ENCODE measurements at regions not wholly inside any gene's neighbourhood (a gene's known extent, or its start where the extent isn't known, plus 50 kb on each side); places are given as distances from the start of the nearest gene placed in this dataset.
"Not testable (repeated sequence)": the region's sequence is repeated elsewhere in the genome, so short reads cannot be mapped to it uniquely, and the experiment has no call there.

- TF ChIP-seq CTCF (conservative IDR thresholded peaks at IDR 0.05; ENCODE audit: low read depth, low read length) (no peak), EZH2 (IDR thresholded peaks at IDR 0.05; ENCODE audit: borderline replicate concordance, low read depth, low read length, poor library complexity, severe bottlenecking) (no peak)
- no peaks in the 10 kb centered on the region for H3K36me3 ChIP-seq (ENCODE audit: insufficient read depth, low read length, poor library complexity, severe bottlenecking)
- ChIA-PET CTCF (no interaction called here), POLR2A (ENCODE audit: low non-redundant PET) (no interaction called here)
- no peaks in the 10 kb centered on the region for H3K9me3 ChIP-seq (ENCODE audit: low read depth, low read length, poor library complexity, severe bottlenecking)
- H3K4me3 ChIP-seq (ENCODE audit: low read depth, low read length, poor library complexity, severe bottlenecking): no peak overlapping the region
- H3K27me3 ChIP-seq (replicated peaks; ENCODE audit: insufficient read depth, low read depth, low read length, poor library complexity): no peaks in the 10 kb centered on the region
- BruUV-seq (replicated peaks): no TSS peak
- intact Hi-C loops (cut with micrococcal nuclease; ENCODE audit: unreplicated experiment): no loop called here
- no peak for DNase-seq (ENCODE audit: low spot score)
- H3K4me1 ChIP-seq (ENCODE audit: insufficient read depth, low read length, poor library complexity, severe bottlenecking): no peaks in the 10 kb centered on the region
- no peak overlapping the region for H3K27ac ChIP-seq (ENCODE audit: low read depth, low read length, poor library complexity, severe bottlenecking)
Measured at GRCh38 chr3:63739474-63739873, 79.6 kb upstream of the C3orf49 start.

GRCh38 chr3:63740116-63740515 is 79.0 kb upstream of the C3orf49 start:
- no peaks in the 10 kb centered on the region for H3K36me3 ChIP-seq (ENCODE audit: insufficient read depth, low read length, poor library complexity, severe bottlenecking)
- intact Hi-C loops (cut with micrococcal nuclease; ENCODE audit: unreplicated experiment): no loop called here
- BruUV-seq (replicated peaks): no TSS peak

GRCh38 chr3:63744693-63745092 is 74.4 kb upstream of the C3orf49 start:
- H3K27ac ChIP-seq (ENCODE audit: low read depth, low read length, poor library complexity, severe bottlenecking); CTCF ChIA-PET; H3K27me3 ChIP-seq (replicated peaks; ENCODE audit: insufficient read depth, low read depth, low read length, poor library complexity); H3K36me3 ChIP-seq (ENCODE audit: insufficient read depth, low read length, poor library complexity, severe bottlenecking); intact Hi-C loops (cut with micrococcal nuclease; ENCODE audit: unreplicated experiment); POLR2A ChIA-PET (ENCODE audit: low non-redundant PET); H3K4me3 ChIP-seq (ENCODE audit: low read depth, low read length, poor library complexity, severe bottlenecking); H3K4me1 ChIP-seq (ENCODE audit: insufficient read depth, low read length, poor library complexity, severe bottlenecking); H3K9me3 ChIP-seq (ENCODE audit: low read depth, low read length, poor library complexity, severe bottlenecking); DNase-seq (ENCODE audit: low spot score); BruUV-seq (replicated peaks): not testable (repeated sequence)

More at GRCh38 chr3:63740116-63740515, 79.0 kb upstream of the C3orf49 start:
- POLR2A ChIA-PET (ENCODE audit: low non-redundant PET): no interaction called here
- CTCF ChIA-PET: no interaction called here
- Histone ChIP-seq H3K4me3 (ENCODE audit: low read depth, low read length, poor library complexity, severe bottlenecking) (no peak overlapping the region), H3K4me1 (ENCODE audit: insufficient read depth, low read length, poor library complexity, severe bottlenecking) (no peaks in the 10 kb centered on the region), H3K27me3 (replicated peaks; ENCODE audit: insufficient read depth, low read depth, low read length, poor library complexity) (no peaks in the 10 kb centered on the region), H3K9me3 (ENCODE audit: low read depth, low read length, poor library complexity, severe bottlenecking) (no peaks in the 10 kb centered on the region), H3K27ac (ENCODE audit: low read depth, low read length, poor library complexity, severe bottlenecking) (no peak overlapping the region)
- no peak for DNase-seq (ENCODE audit: low spot score)
- TF ChIP-seq EZH2 (IDR thresholded peaks at IDR 0.05; ENCODE audit: borderline replicate concordance, low read depth, low read length, poor library complexity, severe bottlenecking) (no peak), CTCF (conservative IDR thresholded peaks at IDR 0.05; ENCODE audit: low read depth, low read length) (no peak)

- BruUV-seq (replicated peaks): no TSS peak
- Histone ChIP-seq H3K27ac (ENCODE audit: low read depth, low read length, poor library complexity, severe bottlenecking) (no peak overlapping the region), H3K27me3 (replicated peaks; ENCODE audit: insufficient read depth, low read depth, low read length, poor library complexity) (no peaks in the 10 kb centered on the region), H3K36me3 (ENCODE audit: insufficient read depth, low read length, poor library complexity, severe bottlenecking) (no peaks in the 10 kb centered on the region), H3K9me3 (ENCODE audit: low read depth, low read length, poor library complexity, severe bottlenecking) (no peaks in the 10 kb centered on the region), H3K4me1 (ENCODE audit: insufficient read depth, low read length, poor library complexity, severe bottlenecking) (no peaks in the 10 kb centered on the region), H3K4me3 (ENCODE audit: low read depth, low read length, poor library complexity, severe bottlenecking) (no peak overlapping the region)
- POLR2A ChIA-PET (ENCODE audit: low non-redundant PET): no interaction called here
- intact Hi-C loops (cut with micrococcal nuclease; ENCODE audit: unreplicated experiment): no loop called here
- CTCF ChIA-PET: no interaction called here
- DNase-seq (ENCODE audit: low spot score): no peak
- TF ChIP-seq CTCF (conservative IDR thresholded peaks at IDR 0.05; ENCODE audit: low read depth, low read length) (no peak), EZH2 (IDR thresholded peaks at IDR 0.05; ENCODE audit: borderline replicate concordance, low read depth, low read length, poor library complexity, severe bottlenecking) (no peak)
Measured at GRCh38 chr3:63745757-63746156, 73.3 kb upstream of the C3orf49 start.

Measured in A673 (cell line).